SK-N-SH treated with all-trans-retinoic acid at 6 μM for 48 hours (cell line): ENCODE measurements at regions not wholly inside any gene's neighbourhood (a gene's known extent, or its start where the extent isn't known, plus 50 kb on each side); places are given as distances from the start of the nearest gene placed in this dataset.

Experiments used
- ATAC-seq: fragments of 200-7000 bp; cut with Tn5 transposase; 3 replicates; pipeline ENCODE4 v1.9.1; 2020; ENCODE audit warnings: mild to moderate bottlenecking, moderate library complexity
- ARNTL ChIP-seq: fragments of 450-650 bp; formaldehyde crosslinking; IDR thresholded peaks from 2 replicates; pipeline ENCODE4 v1.5.0; 2020; ENCODE audit warnings: low read depth, mild to moderate bottlenecking, moderate library complexity, borderline replicate concordance
- BACH2 ChIP-seq: fragments of 250-450 bp; sonication (Bioruptor Pico); IDR thresholded peaks from 2 replicates; pipeline ENCODE4 v1.9.0; 2021; ENCODE audit warnings: mild to moderate bottlenecking, borderline replicate concordance
- CREB5 ChIP-seq: fragments of 250-450 bp; sonication (Bioruptor Pico); IDR thresholded peaks from 2 replicates; pipeline ENCODE4 v1.5.1; 2020; ENCODE audit warnings: low read depth, mild to moderate bottlenecking, moderate library complexity
- CSDC2 ChIP-seq: fragments of 250-450 bp; sonication (Bioruptor Pico); IDR thresholded peaks from 2 replicates; pipeline ENCODE4 v1.5.0; 2020; ENCODE audit warnings: mild to moderate bottlenecking, moderate library complexity
- CSRNP3 ChIP-seq: fragments of 250-450 bp; sonication (Bioruptor Pico); IDR thresholded peaks from 2 replicates; pipeline ENCODE4 v1.5.1; 2021; ENCODE audit warnings: mild to moderate bottlenecking, moderate library complexity
- ESRRG ChIP-seq: fragments of 250-450 bp; sonication (Bioruptor Pico); IDR thresholded peaks from 2 replicates; pipeline ENCODE4 v1.6.1; 2021; ENCODE audit warnings: mild to moderate bottlenecking
- GLIS3 ChIP-seq: fragments of 250-450 bp; sonication (Bioruptor Pico); IDR thresholded peaks from 2 replicates; pipeline ENCODE4 v1.5.0; 2020; ENCODE audit warnings: mild to moderate bottlenecking, moderate library complexity
- ISL1 ChIP-seq: fragments of 250-450 bp; sonication (Bioruptor Pico); IDR thresholded peaks from 2 replicates; pipeline ENCODE4 v2.1.2; 2022; ENCODE audit warnings: mild to moderate bottlenecking, moderate library complexity
- OSR1 ChIP-seq: fragments of 250-450 bp; sonication (Bioruptor Pico); IDR thresholded peaks from 2 replicates; pipeline ENCODE4 v1.8.0; 2022; ENCODE audit warnings: moderate library complexity, mild to moderate bottlenecking, inconsistent platforms
- PATZ1 ChIP-seq: fragments of 250-450 bp; sonication (Bioruptor Pico); IDR thresholded peaks from 2 replicates; pipeline ENCODE4 v1.8.0; 2020; ENCODE audit warnings: mild to moderate bottlenecking, moderate library complexity, borderline replicate concordance
- PPARA ChIP-seq: fragments of 250-450 bp; sonication (Bioruptor Pico); IDR thresholded peaks from 2 replicates; pipeline ENCODE4 v1.5.0; 2020; ENCODE audit warnings: mild to moderate bottlenecking, borderline replicate concordance
- RARB ChIP-seq: fragments of 250-450 bp; sonication (Bioruptor Pico); IDR thresholded peaks from 2 replicates; pipeline ENCODE4 v1.8.0; 2021; ENCODE audit warnings: mild to moderate bottlenecking, moderate library complexity
- SNAI2 ChIP-seq: fragments of 250-450 bp; sonication (Bioruptor Pico); IDR thresholded peaks from 2 replicates; pipeline ENCODE4 v1.5.0; 2020; ENCODE audit warnings: mild to moderate bottlenecking, moderate library complexity
- TCF4 ChIP-seq: fragments of 250-450 bp; sonication (Bioruptor Pico); IDR thresholded peaks from 2 replicates; pipeline ENCODE4 v1.8.0; 2021; ENCODE audit warnings: mild to moderate bottlenecking, moderate library complexity, borderline replicate concordance
- TOX ChIP-seq: fragments of 250-450 bp; sonication (Bioruptor Pico); IDR thresholded peaks from 2 replicates; pipeline ENCODE4 v1.8.0; 2021; ENCODE audit warnings: mild to moderate bottlenecking, moderate library complexity, borderline replicate concordance
- TSHZ2 ChIP-seq: fragments of 250-450 bp; sonication (Bioruptor Pico); IDR thresholded peaks from 2 replicates; pipeline ENCODE4 v1.5.0; 2020; ENCODE audit warnings: mild to moderate bottlenecking, moderate library complexity
- ZFP30 ChIP-seq: fragments of 450-650 bp; formaldehyde crosslinking; IDR thresholded peaks from 2 replicates; pipeline ENCODE4 v1.5.0; 2022; ENCODE audit warnings: mild to moderate bottlenecking, moderate library complexity
- ZNF70 ChIP-seq: fragments of 450-650 bp; formaldehyde crosslinking; IDR thresholded peaks from 2 replicates; pipeline ENCODE4 v1.5.0; 2020; ENCODE audit warnings: mild to moderate bottlenecking, moderate library complexity
- ZNF8 ChIP-seq: fragments of 450-650 bp; formaldehyde crosslinking; IDR thresholded peaks from 2 replicates; pipeline ENCODE4 v1.5.0; 2020; ENCODE audit warnings: mild to moderate bottlenecking, moderate library complexity

- ATAC-seq, result no peak
- no peak for TF ChIP-seq RARB (CRISPR knock-in tag)
- TF ChIP-seq CSRNP3 (CRISPR knock-in tag), result no peak
- TF ChIP-seq CREB5 (CRISPR knock-in tag), result no peak
- no peak for TF ChIP-seq CSDC2
- no peak for TF ChIP-seq BACH2 (CRISPR knock-in tag)
- no peak for TF ChIP-seq SNAI2
- no peak for TF ChIP-seq ESRRG (CRISPR knock-in tag)
- TF ChIP-seq, all 23 proteins: peak for 0
Observed at GRCh38 chr7:34298492-34299013, 359.5 kb upstream of the NPSR1 start.

GRCh38 chr7:34299066-34299465 is 359.0 kb upstream of the NPSR1 start:
- no peak for TF ChIP-seq PPARA (CRISPR knock-in tag)
- no peak for TF ChIP-seq BACH2 (CRISPR knock-in tag)
- TF ChIP-seq TOX (CRISPR knock-in tag), result no peak
- TF ChIP-seq ZNF8 (CRISPR knock-in tag), result no peak
- TF ChIP-seq ZNF70 (CRISPR knock-in tag), result no peak
- no peak for TF ChIP-seq ESRRG (CRISPR knock-in tag)
- no peak for TF ChIP-seq RARB (CRISPR knock-in tag)
- TF ChIP-seq CSRNP3 (CRISPR knock-in tag), result no peak
- TF ChIP-seq TSHZ2, result no peak
- TF ChIP-seq, all 23 proteins: peak for 0
- ATAC-seq, result no peak

GRCh38 chr7:34307540-34307939 is 350.5 kb upstream of the NPSR1 start:
- no peak for TF ChIP-seq CREB5 (CRISPR knock-in tag)
- no peak for TF ChIP-seq RARB (CRISPR knock-in tag)
- no peak for TF ChIP-seq ZNF8 (CRISPR knock-in tag)
- TF ChIP-seq ESRRG (CRISPR knock-in tag), result no peak
- no peak for TF ChIP-seq GLIS3 (CRISPR knock-in tag)
- no peak for TF ChIP-seq ARNTL (CRISPR knock-in tag)
- no peak for TF ChIP-seq ZFP30
- TF ChIP-seq CSDC2, result no peak
- no peak for TF ChIP-seq OSR1 (CRISPR knock-in tag)
- no peak for TF ChIP-seq BACH2 (CRISPR knock-in tag)
- TF ChIP-seq PATZ1 (CRISPR knock-in tag), result no peak
- no peak for TF ChIP-seq ZNF70 (CRISPR knock-in tag)
- TF ChIP-seq TCF4, result no peak
- no peak for TF ChIP-seq ISL1 (CRISPR knock-in tag)
- ATAC-seq, result no peak
